HL-60 (cell line): ENCODE measurements at regions not wholly inside any gene's neighbourhood (a gene's known extent, or its start where the extent isn't known, plus 50 kb on each side); places are given as distances from the start of the nearest gene placed in this dataset.
A peak's percentile ranks its signal among the peaks of the same experiment; 100 is the strongest.

Experiments used
- DNase-seq, 2 experiments: peaks; one replicate each; pipeline ENCODE4 v3.0.0-alpha.2; 2010 to 2020; ENCODE audit warnings: low read depth in 1 of 2, low spot score in 1 of 2
- H3K27ac ChIP-seq: fragments of 250-450 bp; sonication (Bioruptor Pico); replicated peaks from 2 replicates; pipeline ENCODE4 v1.5.1; 2020; ENCODE audit warnings: mild to moderate bottlenecking, moderate library complexity
- H3K27me3 ChIP-seq: fragments of 250-450 bp; sonication (Bioruptor Pico); 2 replicates; pipeline ENCODE4 v1.5.1; 2021; ENCODE audit warnings: mild to moderate bottlenecking, moderate library complexity; ENCODE audit not compliant: insufficient read depth, poor library complexity, severe bottlenecking
- H3K4me3 ChIP-seq: replicated peaks from 2 replicates; pipeline ENCODE4 v1.5.1; 2011; ENCODE audit warnings: mild to moderate bottlenecking, control low read depth, low read length; ENCODE audit not compliant: insufficient read depth
- GABPA ChIP-seq: IDR thresholded peaks from 2 replicates; pipeline ENCODE4 v1.6.1; 2012; ENCODE audit warnings: low read depth
- POLR2AphosphoS5 ChIP-seq: IDR thresholded peaks from 2 replicates; pipeline ENCODE4 v1.6.1; 2012; ENCODE audit warnings: low read depth
- SPI1 ChIP-seq: IDR thresholded peaks from 2 replicates; pipeline ENCODE4 v1.6.1; 2012; ENCODE audit warnings: low read depth, mild to moderate bottlenecking, borderline replicate concordance
- TF ChIP-seq, protein P1 (sequence below): IDR thresholded peaks from one replicate; pipeline ENCODE4 v1.5.1; 2011; ENCODE audit warnings: low read length, control low read depth, inconsistent platforms; ENCODE audit not compliant: insufficient read depth
- TF ChIP-seq, protein P2 (sequence below): IDR thresholded peaks from 2 replicates; pipeline ENCODE4 v1.6.1; 2012; ENCODE audit warnings: low read depth; ENCODE audit not compliant: insufficient replicate concordance

DNA sequence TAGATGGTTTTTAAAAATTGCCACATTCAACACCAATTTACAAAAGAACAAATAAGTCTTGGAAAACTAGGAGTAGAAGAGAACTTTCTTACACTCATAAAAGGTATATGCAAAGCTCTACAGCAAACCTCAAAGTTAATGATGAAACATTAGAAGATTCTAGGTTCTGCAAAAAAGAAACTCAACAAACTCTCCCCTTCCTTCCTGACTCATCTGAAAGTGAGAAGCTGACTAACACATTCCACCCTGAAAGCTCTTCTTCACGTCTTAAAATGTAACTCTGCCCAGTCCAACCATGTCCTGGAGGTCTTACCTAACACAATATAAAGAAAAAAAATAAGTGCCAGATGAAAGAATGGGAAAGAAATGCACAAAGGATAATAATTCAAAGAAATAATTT lies 218.9 kb upstream of the ISX start:
- Histone ChIP-seq H3K4me3 (no peak overlapping the region), H3K27ac (no peak overlapping the region), H3K27me3 (no peaks in the 10 kb centered on the region)
- DNase-seq: no peak
- no peak for TF ChIP-seq SPI1
- no peak for TF ChIP-seq POLR2AphosphoS5
- TF ChIP-seq, protein P1, sequence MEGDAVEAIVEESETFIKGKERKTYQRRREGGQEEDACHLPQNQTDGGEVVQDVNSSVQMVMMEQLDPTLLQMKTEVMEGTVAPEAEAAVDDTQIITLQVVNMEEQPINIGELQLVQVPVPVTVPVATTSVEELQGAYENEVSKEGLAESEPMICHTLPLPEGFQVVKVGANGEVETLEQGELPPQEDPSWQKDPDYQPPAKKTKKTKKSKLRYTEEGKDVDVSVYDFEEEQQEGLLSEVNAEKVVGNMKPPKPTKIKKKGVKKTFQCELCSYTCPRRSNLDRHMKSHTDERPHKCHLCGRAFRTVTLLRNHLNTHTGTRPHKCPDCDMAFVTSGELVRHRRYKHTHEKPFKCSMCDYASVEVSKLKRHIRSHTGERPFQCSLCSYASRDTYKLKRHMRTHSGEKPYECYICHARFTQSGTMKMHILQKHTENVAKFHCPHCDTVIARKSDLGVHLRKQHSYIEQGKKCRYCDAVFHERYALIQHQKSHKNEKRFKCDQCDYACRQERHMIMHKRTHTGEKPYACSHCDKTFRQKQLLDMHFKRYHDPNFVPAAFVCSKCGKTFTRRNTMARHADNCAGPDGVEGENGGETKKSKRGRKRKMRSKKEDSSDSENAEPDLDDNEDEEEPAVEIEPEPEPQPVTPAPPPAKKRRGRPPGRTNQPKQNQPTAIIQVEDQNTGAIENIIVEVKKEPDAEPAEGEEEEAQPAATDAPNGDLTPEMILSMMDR: no peak
- TF ChIP-seq, protein P2, sequence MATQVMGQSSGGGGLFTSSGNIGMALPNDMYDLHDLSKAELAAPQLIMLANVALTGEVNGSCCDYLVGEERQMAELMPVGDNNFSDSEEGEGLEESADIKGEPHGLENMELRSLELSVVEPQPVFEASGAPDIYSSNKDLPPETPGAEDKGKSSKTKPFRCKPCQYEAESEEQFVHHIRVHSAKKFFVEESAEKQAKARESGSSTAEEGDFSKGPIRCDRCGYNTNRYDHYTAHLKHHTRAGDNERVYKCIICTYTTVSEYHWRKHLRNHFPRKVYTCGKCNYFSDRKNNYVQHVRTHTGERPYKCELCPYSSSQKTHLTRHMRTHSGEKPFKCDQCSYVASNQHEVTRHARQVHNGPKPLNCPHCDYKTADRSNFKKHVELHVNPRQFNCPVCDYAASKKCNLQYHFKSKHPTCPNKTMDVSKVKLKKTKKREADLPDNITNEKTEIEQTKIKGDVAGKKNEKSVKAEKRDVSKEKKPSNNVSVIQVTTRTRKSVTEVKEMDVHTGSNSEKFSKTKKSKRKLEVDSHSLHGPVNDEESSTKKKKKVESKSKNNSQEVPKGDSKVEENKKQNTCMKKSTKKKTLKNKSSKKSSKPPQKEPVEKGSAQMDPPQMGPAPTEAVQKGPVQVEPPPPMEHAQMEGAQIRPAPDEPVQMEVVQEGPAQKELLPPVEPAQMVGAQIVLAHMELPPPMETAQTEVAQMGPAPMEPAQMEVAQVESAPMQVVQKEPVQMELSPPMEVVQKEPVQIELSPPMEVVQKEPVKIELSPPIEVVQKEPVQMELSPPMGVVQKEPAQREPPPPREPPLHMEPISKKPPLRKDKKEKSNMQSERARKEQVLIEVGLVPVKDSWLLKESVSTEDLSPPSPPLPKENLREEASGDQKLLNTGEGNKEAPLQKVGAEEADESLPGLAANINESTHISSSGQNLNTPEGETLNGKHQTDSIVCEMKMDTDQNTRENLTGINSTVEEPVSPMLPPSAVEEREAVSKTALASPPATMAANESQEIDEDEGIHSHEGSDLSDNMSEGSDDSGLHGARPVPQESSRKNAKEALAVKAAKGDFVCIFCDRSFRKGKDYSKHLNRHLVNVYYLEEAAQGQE: no peak
- TF ChIP-seq GABPA: no peak

DNA sequence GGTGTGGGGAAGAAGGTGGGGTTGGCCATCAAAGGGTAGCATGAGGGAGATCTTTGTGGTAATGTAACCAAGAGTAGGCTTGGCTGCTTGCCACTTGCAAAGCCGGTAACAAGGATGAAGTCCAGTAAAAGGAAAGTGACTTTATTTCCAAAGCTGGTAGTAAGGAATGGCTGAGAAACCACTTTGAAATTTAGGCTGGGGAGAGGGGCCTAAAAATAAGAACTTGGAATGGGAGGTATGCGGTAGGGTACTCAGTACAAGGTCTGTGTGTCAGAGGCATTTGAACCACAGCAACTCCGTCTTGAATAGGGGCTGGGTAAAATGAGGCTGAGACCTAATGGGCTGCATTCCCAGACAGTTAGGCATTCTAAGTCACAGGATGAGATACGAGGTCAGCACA lies 216.0 kb upstream of the ISX start:
- Histone ChIP-seq H3K27me3 (no peaks in the 10 kb centered on the region), H3K27ac (no peak overlapping the region), H3K4me3 (no peak overlapping the region)
- DNase-seq: no peak
- no peak for TF ChIP-seq POLR2AphosphoS5
- TF ChIP-seq, protein P1: no peak
- TF ChIP-seq, protein P2: no peak
- TF ChIP-seq GABPA: no peak
- TF ChIP-seq SPI1: no peak

DNA sequence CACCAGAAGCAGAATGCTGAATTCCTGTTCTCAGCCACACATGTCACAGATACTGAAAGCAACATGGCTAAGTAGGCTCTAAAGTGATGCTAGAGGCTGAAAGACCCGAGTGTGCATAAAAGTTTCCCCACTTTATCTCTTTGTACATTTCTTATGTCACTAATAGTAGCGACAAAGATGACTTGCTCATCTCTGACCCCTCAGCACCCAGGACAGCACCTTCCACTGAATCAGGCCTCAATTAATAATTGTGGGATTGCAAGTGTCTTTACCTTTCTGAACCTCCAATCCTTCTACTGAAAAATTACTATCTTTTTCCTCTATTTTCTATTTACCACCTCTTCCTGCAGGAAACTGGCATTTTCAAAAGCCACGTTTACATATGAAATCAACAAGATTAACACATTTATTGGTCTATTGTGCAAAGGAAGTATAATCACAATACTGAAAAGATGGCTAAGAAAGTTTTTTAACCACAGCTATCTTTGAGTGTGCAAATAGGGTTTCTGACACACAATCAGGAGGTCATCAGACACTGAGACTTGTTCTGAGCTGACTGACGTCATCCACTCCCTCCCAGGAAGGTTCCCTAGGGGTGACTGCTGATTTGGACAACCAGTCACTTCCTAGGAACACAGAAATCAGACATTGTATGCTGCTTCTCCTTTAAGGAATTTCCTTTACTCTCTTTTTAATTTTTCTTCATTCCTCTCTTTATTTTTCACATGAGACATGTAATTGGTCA lies 213.9 kb upstream of the ISX start:
- no peaks in the 10 kb centered on the region for H3K27me3 ChIP-seq
- no peak for DNase-seq
- no peak overlapping the region for H3K27ac ChIP-seq
- H3K4me3 ChIP-seq: no peak overlapping the region
- TF ChIP-seq, protein P1: no peak
- TF ChIP-seq GABPA (no peak), POLR2AphosphoS5 (no peak)
- TF ChIP-seq, protein P2: peak; percentile 84
